ENCODE measurements at regions not wholly inside any gene's neighbourhood (a gene's known extent, or its start where the extent isn't known, plus 50 kb on each side); places are given as distances from the start of the nearest gene placed in this dataset.
A peak's percentile ranks its signal among the peaks of the same experiment; 100 is the strongest.

GRCh38 chr18:29883114-29883513 is 1159.4 kb downstream of the DSC3 start:
- Mint-ChIP-seq H3K27ac (no peak overlapping the region), H3K4me3 (no peak overlapping the region), H3K27me3 (ENCODE audit: insufficient read depth, low read depth) (no peaks in the 10 kb centered on the region), H3K36me3 (no peaks in the 10 kb centered on the region), H3K9me3 (peaks cover 4% of the 10 kb centered on the region), H3K4me1 (no peaks in the 10 kb centered on the region)
- H3K79me2 ChIP-seq (ENCODE audit: low read depth) = no peaks in the 10 kb centered on the region
- no peak overlapping the region for H3K4me3 ChIP-seq
- H3K4me1 ChIP-seq = no peaks in the 10 kb centered on the region
- H4K20me1 ChIP-seq (ENCODE audit: low read depth) = no peaks in the 10 kb centered on the region
- H3K36me3 ChIP-seq = no peaks in the 10 kb centered on the region
- H3K9ac ChIP-seq = no peak overlapping the region
- no peak overlapping the region for H3K27ac ChIP-seq
- no peak overlapping the region for H3K4me2 ChIP-seq
- no peak for TF ChIP-seq EZH2phosphoT487 (IDR thresholded peaks at IDR 0.05)
- no peak for TF ChIP-seq EZH2 (IDR thresholded peaks at IDR 0.05)
- TF ChIP-seq, protein P1, sequence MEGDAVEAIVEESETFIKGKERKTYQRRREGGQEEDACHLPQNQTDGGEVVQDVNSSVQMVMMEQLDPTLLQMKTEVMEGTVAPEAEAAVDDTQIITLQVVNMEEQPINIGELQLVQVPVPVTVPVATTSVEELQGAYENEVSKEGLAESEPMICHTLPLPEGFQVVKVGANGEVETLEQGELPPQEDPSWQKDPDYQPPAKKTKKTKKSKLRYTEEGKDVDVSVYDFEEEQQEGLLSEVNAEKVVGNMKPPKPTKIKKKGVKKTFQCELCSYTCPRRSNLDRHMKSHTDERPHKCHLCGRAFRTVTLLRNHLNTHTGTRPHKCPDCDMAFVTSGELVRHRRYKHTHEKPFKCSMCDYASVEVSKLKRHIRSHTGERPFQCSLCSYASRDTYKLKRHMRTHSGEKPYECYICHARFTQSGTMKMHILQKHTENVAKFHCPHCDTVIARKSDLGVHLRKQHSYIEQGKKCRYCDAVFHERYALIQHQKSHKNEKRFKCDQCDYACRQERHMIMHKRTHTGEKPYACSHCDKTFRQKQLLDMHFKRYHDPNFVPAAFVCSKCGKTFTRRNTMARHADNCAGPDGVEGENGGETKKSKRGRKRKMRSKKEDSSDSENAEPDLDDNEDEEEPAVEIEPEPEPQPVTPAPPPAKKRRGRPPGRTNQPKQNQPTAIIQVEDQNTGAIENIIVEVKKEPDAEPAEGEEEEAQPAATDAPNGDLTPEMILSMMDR (IDR thresholded peaks at IDR 0.05) = no peak
- no peaks in the 10 kb centered on the region for H3K27me3 ChIP-seq
- H3K9me3 ChIP-seq (ENCODE audit: low read depth) = no peaks in the 10 kb centered on the region
- H3F3A ChIP-seq (ENCODE audit: low read depth) = no peaks in the 10 kb centered on the region
- no peak overlapping the region for H2AFZ ChIP-seq (replicated peaks)
- no peak for DNase-seq (ENCODE audit: low spot score)

DNA sequence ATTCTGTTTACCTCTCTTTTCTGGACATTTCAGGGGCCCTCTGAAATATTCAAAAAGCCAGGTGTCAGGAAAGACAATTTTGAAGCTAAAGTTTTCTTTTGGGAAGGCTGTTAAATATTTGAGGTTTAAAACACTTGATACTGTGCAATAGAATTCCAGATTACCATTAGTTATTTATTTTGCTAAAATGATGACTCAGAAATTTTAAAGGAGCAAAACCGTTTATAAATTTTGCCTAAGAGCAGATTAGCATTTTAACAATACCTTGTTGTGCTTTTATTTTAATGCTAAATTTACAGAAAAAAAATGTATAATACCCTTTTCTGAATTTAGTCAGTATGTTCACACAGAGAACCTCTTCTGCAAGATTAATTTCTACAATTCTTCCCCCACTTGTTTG is 1159.9 kb downstream of the DSC3 start:
- peaks cover 4% of the 10 kb centered on the region for H3K9me3 Mint-ChIP-seq
- no peak overlapping the region for H3K27ac ChIP-seq
- H3K9ac ChIP-seq = no peak overlapping the region
- H3K36me3 ChIP-seq = no peaks in the 10 kb centered on the region
- no peak overlapping the region for H3K4me3 ChIP-seq
- no peaks in the 10 kb centered on the region for H3K79me2 ChIP-seq (ENCODE audit: low read depth)
- no peaks in the 10 kb centered on the region for H3K27me3 Mint-ChIP-seq (ENCODE audit: insufficient read depth, low read depth)
- H4K20me1 ChIP-seq (ENCODE audit: low read depth) = no peaks in the 10 kb centered on the region
- no peaks in the 10 kb centered on the region for H3K27me3 ChIP-seq
- no peaks in the 10 kb centered on the region for H3K4me1 ChIP-seq
- no peak overlapping the region for H3K4me3 Mint-ChIP-seq
- TF ChIP-seq, protein P1 (IDR thresholded peaks at IDR 0.05) = no peak
- no peak for TF ChIP-seq EZH2 (IDR thresholded peaks at IDR 0.05)
- TF ChIP-seq EZH2phosphoT487 (IDR thresholded peaks at IDR 0.05) = no peak
- no peaks in the 10 kb centered on the region for H3F3A ChIP-seq (ENCODE audit: low read depth)
- H3K4me2 ChIP-seq = no peak overlapping the region
- H2AFZ ChIP-seq (replicated peaks) = no peak overlapping the region
- no peak overlapping the region for H3K27ac Mint-ChIP-seq
- no peaks in the 10 kb centered on the region for H3K9me3 ChIP-seq (ENCODE audit: low read depth)
- H3K4me1 Mint-ChIP-seq = no peaks in the 10 kb centered on the region
- no peaks in the 10 kb centered on the region for H3K36me3 Mint-ChIP-seq
- DNase-seq (ENCODE audit: low spot score) = no peak

DNA sequence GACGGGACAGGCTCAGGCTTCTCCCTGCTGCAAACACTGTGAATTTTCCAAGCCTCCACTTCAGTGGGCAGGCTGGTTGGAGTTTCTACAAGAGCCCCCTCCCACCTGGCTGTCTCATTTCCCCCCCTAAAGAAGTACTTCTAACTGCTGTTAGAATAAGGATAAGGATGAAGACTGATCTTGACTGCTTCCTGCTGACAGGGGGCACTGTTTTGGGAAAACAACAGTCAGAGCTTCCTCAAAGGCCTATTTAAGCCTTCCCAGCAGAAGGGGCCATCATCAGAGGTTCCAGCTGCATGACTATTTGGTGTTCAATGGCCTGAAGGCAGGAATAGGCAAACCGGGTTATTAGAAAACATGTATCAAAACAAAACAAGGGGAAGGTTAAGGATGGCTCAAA is 1162.8 kb downstream of the DSC3 start:
- TF ChIP-seq, protein P1 (IDR thresholded peaks at IDR 0.05) = peak; percentile 40
- TF ChIP-seq EZH2phosphoT487 (IDR thresholded peaks at IDR 0.05) (no peak), EZH2 (IDR thresholded peaks at IDR 0.05) (no peak)
- H3K27ac Mint-ChIP-seq = no peak overlapping the region
- no peaks in the 10 kb centered on the region for H3K4me1 ChIP-seq
- no peak overlapping the region for H3K4me3 Mint-ChIP-seq
- H3K4me3 ChIP-seq = no peak overlapping the region
- H3K36me3 Mint-ChIP-seq = no peaks in the 10 kb centered on the region
- no peaks in the 10 kb centered on the region for H3K79me2 ChIP-seq (ENCODE audit: low read depth)
- H3K9ac ChIP-seq = no peak overlapping the region
- no peaks in the 10 kb centered on the region for H3F3A ChIP-seq (ENCODE audit: low read depth)
- H3K4me2 ChIP-seq = no peak overlapping the region
- H2AFZ ChIP-seq (replicated peaks) = peak overlapping the region; percentile 72
- no peak for DNase-seq (ENCODE audit: low spot score)
- no peaks in the 10 kb centered on the region for H3K4me1 Mint-ChIP-seq
- H3K27me3 ChIP-seq = no peaks in the 10 kb centered on the region
- peaks cover 8% of the 10 kb centered on the region for H3K9me3 Mint-ChIP-seq
- no peak overlapping the region for H3K27ac ChIP-seq
- H3K36me3 ChIP-seq = no peaks in the 10 kb centered on the region
- no peaks in the 10 kb centered on the region for H3K27me3 Mint-ChIP-seq (ENCODE audit: insufficient read depth, low read depth)
- H3K9me3 ChIP-seq (ENCODE audit: low read depth) = no peaks in the 10 kb centered on the region
- no peaks in the 10 kb centered on the region for H4K20me1 ChIP-seq (ENCODE audit: low read depth)
